MM.1S (cell line): ENCODE measurements at regions not wholly inside any gene's neighbourhood (a gene's known extent, or its start where the extent isn't known, plus 50 kb on each side); places are given as distances from the start of the nearest gene placed in this dataset.

Experiments
- DNase-seq: peaks from one replicate; pipeline ENCODE4 v3.0.0-alpha.2; 2015
- H2AFZ ChIP-seq: fragments of 300-600 bp; sonication (generic); 2 replicates; pipeline ENCODE4 v1.6.0; 2016; ENCODE audit warnings: antibody characterized with exemption, low read length
- H3F3A ChIP-seq: fragments of 300-600 bp; sonication (generic); 2 replicates; pipeline ENCODE4 v1.6.1; 2016; ENCODE audit warnings: mild to moderate bottlenecking, antibody characterized with exemption, low read length, moderate library complexity, mixed read lengths; ENCODE audit not compliant: insufficient read depth
- H3K27ac ChIP-seq: fragments of 300-600 bp; sonication (generic); 2 replicates; pipeline ENCODE4 v1.5.1; 2016; ENCODE audit warnings: mild to moderate bottlenecking, low read length
- H3K27me3 ChIP-seq: fragments of 300-600 bp; sonication (generic); replicated peaks from 2 replicates; pipeline ENCODE4 v1.6.0; 2016; ENCODE audit warnings: low read length; ENCODE audit not compliant: insufficient read depth
- H3K36me3 ChIP-seq: fragments of 300-600 bp; sonication (generic); replicated peaks from 2 replicates; pipeline ENCODE4 v1.6.1; 2016; ENCODE audit warnings: mild to moderate bottlenecking, low read length, mixed read lengths; ENCODE audit not compliant: insufficient read depth
- H3K4me1 ChIP-seq: fragments of 300-600 bp; sonication (generic); 2 replicates; pipeline ENCODE4 v1.6.1; 2016; ENCODE audit warnings: low read length, mixed read lengths
- H3K4me2 ChIP-seq: fragments of 300-600 bp; sonication (generic); 2 replicates; pipeline ENCODE4 v1.6.0; 2016; ENCODE audit warnings: low read depth, low read length
- H3K4me3 ChIP-seq: fragments of 300-600 bp; sonication (generic); 2 replicates; pipeline ENCODE4 v1.5.1; 2016; ENCODE audit warnings: low read length, mixed read lengths
- H3K79me2 ChIP-seq: fragments of 300-600 bp; sonication (generic); 2 replicates; pipeline ENCODE4 v1.6.1; 2016; ENCODE audit warnings: mixed run types, low read length, mixed read lengths
- H3K9ac ChIP-seq: fragments of 300-600 bp; sonication (generic); 2 replicates; pipeline ENCODE4 v1.6.1; 2016; ENCODE audit warnings: low read length, mixed read lengths
- H3K9me2 ChIP-seq: fragments of 300-600 bp; sonication (generic); replicated peaks from 2 replicates; pipeline ENCODE4 v1.6.1; 2016; ENCODE audit warnings: mild to moderate bottlenecking, low read length, mixed read lengths; ENCODE audit not compliant: insufficient read depth
- H3K9me3 ChIP-seq: fragments of 300-600 bp; sonication (generic); replicated peaks from 2 replicates; pipeline ENCODE4 v1.6.1; 2016; ENCODE audit warnings: mild to moderate bottlenecking, low read length, mixed read lengths; ENCODE audit not compliant: insufficient read depth
- H4K20me1 ChIP-seq: fragments of 300-600 bp; sonication (generic); 2 replicates; pipeline ENCODE4 v1.6.1; 2016; ENCODE audit warnings: mild to moderate bottlenecking, low read length, moderate library complexity, mixed read lengths; ENCODE audit not compliant: insufficient read depth
- EZH2 ChIP-seq: fragments of 300-600 bp; sonication (generic); optimal IDR thresholded peaks from 2 replicates; pipeline ENCODE3; 2017; ENCODE audit warnings: low read depth, mild to moderate bottlenecking, antibody characterized with exemption, low read length, mixed read lengths
- EZH2phosphoT487 ChIP-seq: fragments of 300-600 bp; sonication (generic); IDR thresholded peaks from 2 replicates; pipeline ENCODE4 v1.6.1; 2018; ENCODE audit warnings: antibody characterized with exemption, low read length
- TF ChIP-seq, protein P1 (sequence below): fragments of 300-600 bp; sonication (generic); IDR thresholded peaks from 2 replicates; pipeline ENCODE4 v1.5.1; 2016; ENCODE audit warnings: antibody characterized with exemption, low read length, mixed read lengths

DNA sequence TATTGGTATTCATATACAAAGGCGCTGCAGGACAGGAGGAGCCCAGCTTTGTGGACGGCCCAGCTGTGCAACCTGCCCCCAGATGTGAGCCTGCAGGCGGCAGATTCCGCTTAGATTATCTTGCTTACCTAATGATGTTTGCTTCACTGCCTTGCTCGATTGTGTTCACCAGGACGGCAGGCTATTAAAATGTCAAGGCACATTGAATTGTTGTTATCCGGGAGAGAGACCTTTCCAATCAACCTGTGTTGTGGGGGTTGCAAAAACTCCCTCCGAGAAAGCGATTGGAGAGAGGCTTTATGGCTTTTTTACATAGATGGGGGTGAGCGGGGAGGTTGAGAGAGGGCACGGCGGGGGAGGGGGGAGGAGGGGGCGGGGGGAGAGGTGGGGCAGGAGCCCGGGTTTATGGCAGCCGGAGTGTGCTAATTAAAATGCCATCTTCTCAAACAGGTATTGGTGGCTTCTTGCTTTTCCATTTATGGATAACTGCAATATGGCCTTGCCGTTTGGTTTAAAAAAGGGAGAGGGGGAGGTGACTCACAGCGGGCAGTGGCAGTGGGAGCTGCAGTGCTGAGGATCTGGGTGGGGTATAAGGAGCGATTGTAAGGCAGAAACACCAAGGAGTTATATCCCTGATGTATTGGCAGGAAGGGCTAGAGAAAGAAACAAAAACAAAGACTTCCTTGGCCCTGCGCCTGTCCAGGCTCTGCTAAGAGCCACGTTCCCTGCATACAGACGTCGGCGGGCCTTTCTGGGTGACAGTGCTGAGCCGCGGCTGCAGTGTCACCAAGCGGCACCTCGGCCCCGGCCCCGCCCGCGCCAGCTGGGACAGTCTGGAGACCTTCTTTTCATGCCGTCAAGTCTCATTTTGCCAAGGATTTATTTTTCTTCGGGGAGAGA lies 97.2 kb downstream of the INSIG2 start:
- H3K9me3 ChIP-seq, result no peaks in the 10 kb centered on the region
- H3K9ac ChIP-seq, result peak overlapping the region; percentile 81
- TF ChIP-seq EZH2phosphoT487 (no peak), EZH2 (no peak)
- TF ChIP-seq, protein P1, sequence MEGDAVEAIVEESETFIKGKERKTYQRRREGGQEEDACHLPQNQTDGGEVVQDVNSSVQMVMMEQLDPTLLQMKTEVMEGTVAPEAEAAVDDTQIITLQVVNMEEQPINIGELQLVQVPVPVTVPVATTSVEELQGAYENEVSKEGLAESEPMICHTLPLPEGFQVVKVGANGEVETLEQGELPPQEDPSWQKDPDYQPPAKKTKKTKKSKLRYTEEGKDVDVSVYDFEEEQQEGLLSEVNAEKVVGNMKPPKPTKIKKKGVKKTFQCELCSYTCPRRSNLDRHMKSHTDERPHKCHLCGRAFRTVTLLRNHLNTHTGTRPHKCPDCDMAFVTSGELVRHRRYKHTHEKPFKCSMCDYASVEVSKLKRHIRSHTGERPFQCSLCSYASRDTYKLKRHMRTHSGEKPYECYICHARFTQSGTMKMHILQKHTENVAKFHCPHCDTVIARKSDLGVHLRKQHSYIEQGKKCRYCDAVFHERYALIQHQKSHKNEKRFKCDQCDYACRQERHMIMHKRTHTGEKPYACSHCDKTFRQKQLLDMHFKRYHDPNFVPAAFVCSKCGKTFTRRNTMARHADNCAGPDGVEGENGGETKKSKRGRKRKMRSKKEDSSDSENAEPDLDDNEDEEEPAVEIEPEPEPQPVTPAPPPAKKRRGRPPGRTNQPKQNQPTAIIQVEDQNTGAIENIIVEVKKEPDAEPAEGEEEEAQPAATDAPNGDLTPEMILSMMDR, result no peak
- H2AFZ ChIP-seq, result peak overlapping the region; percentile 99
- no peaks in the 10 kb centered on the region for H4K20me1 ChIP-seq
- no peaks in the 10 kb centered on the region for H3K9me2 ChIP-seq
- no peaks in the 10 kb centered on the region for H3K36me3 ChIP-seq
- H3K4me1 ChIP-seq, result peaks cover 4% of the 10 kb centered on the region; the same call in 1 of the 2 replicates
- DNase-seq, result peak; percentile 56
- peaks cover 18% of the 10 kb centered on the region for H3F3A ChIP-seq
- H3K4me3 ChIP-seq, result peak overlapping the region; percentile 69
- H3K27me3 ChIP-seq, result no peaks in the 10 kb centered on the region
- no peaks in the 10 kb centered on the region for H3K79me2 ChIP-seq
- H3K4me2 ChIP-seq, result peak overlapping the region; percentile 98
- peak overlapping the region; percentile 73 for H3K27ac ChIP-seq

- no peak overlapping the region for H3K4me2 ChIP-seq
- no peak for DNase-seq
- TF ChIP-seq EZH2phosphoT487, result no peak
- TF ChIP-seq, protein P1, result no peak
- no peak for TF ChIP-seq EZH2
Observed at GRCh38 chr2:118183381-118183780, 95.1 kb downstream of the INSIG2 start.

GRCh38 chr2:118179445-118179844 lies 91.2 kb downstream of the INSIG2 start:
- no peaks in the 10 kb centered on the region for H3K79me2 ChIP-seq
- no peak overlapping the region for H3K4me2 ChIP-seq

More at GRCh38 chr2:118183381-118183780, 95.1 kb downstream of the INSIG2 start:
- no peaks in the 10 kb centered on the region for H3K9me2 ChIP-seq
- H3K79me2 ChIP-seq, result no peaks in the 10 kb centered on the region
- peaks cover 18% of the 10 kb centered on the region for H3F3A ChIP-seq
- no peaks in the 10 kb centered on the region for H3K36me3 ChIP-seq
- peaks cover 4% of the 10 kb centered on the region; the same call in 1 of the 2 replicates for H3K4me1 ChIP-seq
- H4K20me1 ChIP-seq, result no peaks in the 10 kb centered on the region
- H3K4me3 ChIP-seq, result no peak overlapping the region
- H3K27me3 ChIP-seq, result no peaks in the 10 kb centered on the region
- H3K27ac ChIP-seq, result no peak overlapping the region
- no peak overlapping the region for H3K9ac ChIP-seq
- no peaks in the 10 kb centered on the region for H3K9me3 ChIP-seq
- no peak overlapping the region for H2AFZ ChIP-seq

More at GRCh38 chr2:118179445-118179844, 91.2 kb downstream of the INSIG2 start:
- no peak overlapping the region for H3K27ac ChIP-seq
- H2AFZ ChIP-seq, result no peak overlapping the region
- H3K4me3 ChIP-seq, result no peak overlapping the region
- no peaks in the 10 kb centered on the region for H3K36me3 ChIP-seq
- no peak overlapping the region for H3K9ac ChIP-seq
- H3K27me3 ChIP-seq, result no peaks in the 10 kb centered on the region
- H4K20me1 ChIP-seq, result no peaks in the 10 kb centered on the region
- H3K9me2 ChIP-seq, result no peaks in the 10 kb centered on the region
- H3K4me1 ChIP-seq, result no peaks in the 10 kb centered on the region
- TF ChIP-seq, protein P1, result no peak
- TF ChIP-seq EZH2 (no peak), EZH2phosphoT487 (no peak)
- no peaks in the 10 kb centered on the region for H3F3A ChIP-seq
- DNase-seq, result no peak
- no peaks in the 10 kb centered on the region for H3K9me3 ChIP-seq
